NCI-H2227 (cell line): ENCODE measurements at regions not wholly inside any gene's neighbourhood (a gene's known extent, or its start where the extent isn't known, plus 50 kb on each side); places are given as distances from the start of the nearest gene placed in this dataset.
A peak's percentile ranks its signal among the peaks of the same experiment; 100 is the strongest.

Experiments
- DNase-seq: peaks from one replicate; lab custom pipeline; 2025; ENCODE audit not compliant: unreplicated experiment; lab: John Stamatoyannopoulos, UW

- peak; percentile 27 for DNase-seq
Measured at GRCh38 chr11:27216270-27217149, 146.5 kb downstream of the CCDC34 start.

- DNase-seq = peak; percentile 6
Measured at GRCh38 chr11:27215471-27216269, 147.3 kb downstream of the CCDC34 start.

- DNase-seq = no peak
Measured at GRCh38 chr11:27214713-27215112, 148.3 kb downstream of the CCDC34 start.

- DNase-seq = no peak
Measured at GRCh38 chr11:27213232-27213660, 149.8 kb downstream of the CCDC34 start.

- no peak for DNase-seq
Measured at GRCh38 chr11:27212248-27212780, 150.7 kb downstream of the CCDC34 start.

GRCh38 chr11:27211370-27212127 is 151.5 kb downstream of the CCDC34 start:
- DNase-seq = peak; percentile 6

- DNase-seq = no peak
Measured at GRCh38 chr11:27210531-27210930, 152.5 kb downstream of the CCDC34 start.

GRCh38 chr11:27209562-27210005 is 153.4 kb downstream of the CCDC34 start:
- peak; percentile 36 for DNase-seq

GRCh38 chr11:27208846-27209245 is 154.2 kb downstream of the CCDC34 start:
- no peak for DNase-seq

GRCh38 chr11:27207025-27207650 is 155.9 kb downstream of the CCDC34 start:
- DNase-seq = no peak

GRCh38 chr11:27205779-27206570 is 157.0 kb downstream of the CCDC34 start:
- no peak for DNase-seq

- no peak for DNase-seq
Measured at GRCh38 chr11:27205250-27205649, 157.8 kb downstream of the CCDC34 start.

GRCh38 chr11:27204529-27204928 is 158.5 kb downstream of the CCDC34 start:
- no peak for DNase-seq

GRCh38 chr11:27203077-27203647 is 159.9 kb downstream of the CCDC34 start:
- no peak for DNase-seq

- DNase-seq = peak; percentile 85
Measured at GRCh38 chr11:27201454-27202302, 161.1 kb downstream of the BBOX1 start.

GRCh38 chr11:27200779-27201453 is 160.3 kb downstream of the BBOX1 start:
- DNase-seq = no peak

- DNase-seq = no peak
Measured at GRCh38 chr11:27196203-27196897, 155.7 kb downstream of the BBOX1 start.
